NCI-H345 treated with DMSO at 0.1 percent for 48 hours (cell line): ENCODE measurements at regions not wholly inside any gene's neighbourhood (a gene's known extent, or its start where the extent isn't known, plus 50 kb on each side); places are given as distances from the start of the nearest gene placed in this dataset.
"Not testable (repeated sequence)": the region's sequence is repeated elsewhere in the genome, so short reads cannot be mapped to it uniquely, and the experiment has no call there.

Source experiments
- DNase-seq: peaks from one replicate; lab custom pipeline; 2025; ENCODE audit not compliant: unreplicated experiment; lab: John Stamatoyannopoulos, UW

- no peak for DNase-seq
Measured at GRCh38 chr4:101670897-101671296, 119.6 kb upstream of the BANK1 start.

DNA sequence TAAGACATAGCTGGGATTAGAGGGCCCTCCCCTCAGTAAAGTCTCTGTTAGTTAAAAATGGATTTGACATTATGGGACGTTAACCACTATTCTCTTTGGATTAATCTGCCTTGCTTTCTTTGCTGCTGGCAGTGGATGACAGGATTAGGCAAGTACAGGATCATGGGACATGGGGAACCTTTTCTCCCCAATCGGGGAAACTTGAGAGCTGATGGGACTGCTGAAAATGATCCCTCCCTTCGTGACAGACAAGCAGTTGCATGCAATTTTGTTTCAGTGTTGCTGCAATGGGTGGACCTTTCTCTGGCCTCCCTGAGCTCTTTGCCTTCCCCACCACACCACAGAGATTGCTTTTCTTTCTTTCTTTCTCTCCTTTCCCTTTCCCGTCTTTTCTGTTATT is 120.2 kb upstream of the BANK1 start:
- DNase-seq, result no peak

DNA sequence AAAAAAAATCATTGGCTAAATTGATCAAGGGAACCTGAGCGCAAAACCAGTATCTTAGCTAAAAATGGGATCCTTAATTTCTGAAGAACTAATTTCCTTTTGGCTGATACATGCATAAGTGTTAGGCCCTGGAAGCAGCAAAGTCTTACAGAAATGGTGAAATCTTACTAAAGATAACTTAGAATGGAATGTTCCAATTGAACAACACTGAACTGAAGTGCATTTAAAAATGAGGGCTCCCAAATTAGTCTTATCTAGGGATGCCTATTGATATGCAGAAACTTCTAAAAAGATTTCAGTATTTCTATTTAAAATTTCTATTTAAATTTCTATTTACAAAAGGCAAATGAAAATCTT is 120.7 kb upstream of the BANK1 start:
- DNase-seq, result no peak

GRCh38 chr4:101669138-101669831 is 121.2 kb upstream of the BANK1 start:
- no peak for DNase-seq

- no peak for DNase-seq
Measured at GRCh38 chr4:101667348-101667747, 123.2 kb upstream of the BANK1 start.

DNA sequence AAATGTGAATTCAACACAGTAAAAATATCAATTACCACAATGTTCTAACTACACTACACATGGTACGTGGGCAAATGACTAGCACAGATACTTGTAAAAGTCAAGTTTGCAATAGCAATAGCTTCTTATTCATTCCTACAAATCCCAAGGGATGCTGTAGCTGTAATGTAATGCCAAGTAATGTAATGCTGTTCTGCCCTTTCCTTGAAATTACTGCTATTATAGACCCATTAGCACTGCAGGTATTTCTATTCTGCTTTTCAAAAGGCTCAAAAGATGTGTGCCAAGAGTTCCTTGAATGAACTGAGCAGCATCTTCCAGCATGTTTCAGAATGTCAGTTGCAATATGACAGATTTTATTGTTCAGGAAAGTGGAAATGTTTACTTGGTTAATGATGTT is 129.9 kb upstream of the BANK1 start:
- DNase-seq, result no peak

DNA sequence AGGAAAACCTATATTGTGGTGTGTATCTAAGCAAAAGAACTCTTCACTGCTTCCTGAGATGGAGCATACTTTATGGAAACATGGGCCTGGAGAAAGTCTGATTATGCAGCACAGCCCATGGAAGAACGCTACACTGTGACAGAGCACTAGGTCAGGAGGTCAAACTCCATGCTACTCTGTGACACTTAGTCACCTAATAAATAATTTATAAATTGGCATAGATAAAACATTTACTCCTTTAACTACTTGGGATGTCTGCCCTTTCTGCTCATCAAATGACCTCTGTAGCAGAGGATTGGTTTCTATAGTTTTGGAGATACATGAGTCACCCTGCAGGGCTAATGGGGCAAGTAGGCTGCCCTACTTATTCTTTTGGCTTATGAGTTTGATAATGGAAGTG is 134.7 kb upstream of the BANK1 start:
- no peak for DNase-seq

GRCh38 chr4:101655005-101655404 is 135.5 kb upstream of the BANK1 start:
- no peak for DNase-seq

- DNase-seq, result no peak
Measured at GRCh38 chr4:101651778-101652177, 138.8 kb upstream of the BANK1 start.

DNA sequence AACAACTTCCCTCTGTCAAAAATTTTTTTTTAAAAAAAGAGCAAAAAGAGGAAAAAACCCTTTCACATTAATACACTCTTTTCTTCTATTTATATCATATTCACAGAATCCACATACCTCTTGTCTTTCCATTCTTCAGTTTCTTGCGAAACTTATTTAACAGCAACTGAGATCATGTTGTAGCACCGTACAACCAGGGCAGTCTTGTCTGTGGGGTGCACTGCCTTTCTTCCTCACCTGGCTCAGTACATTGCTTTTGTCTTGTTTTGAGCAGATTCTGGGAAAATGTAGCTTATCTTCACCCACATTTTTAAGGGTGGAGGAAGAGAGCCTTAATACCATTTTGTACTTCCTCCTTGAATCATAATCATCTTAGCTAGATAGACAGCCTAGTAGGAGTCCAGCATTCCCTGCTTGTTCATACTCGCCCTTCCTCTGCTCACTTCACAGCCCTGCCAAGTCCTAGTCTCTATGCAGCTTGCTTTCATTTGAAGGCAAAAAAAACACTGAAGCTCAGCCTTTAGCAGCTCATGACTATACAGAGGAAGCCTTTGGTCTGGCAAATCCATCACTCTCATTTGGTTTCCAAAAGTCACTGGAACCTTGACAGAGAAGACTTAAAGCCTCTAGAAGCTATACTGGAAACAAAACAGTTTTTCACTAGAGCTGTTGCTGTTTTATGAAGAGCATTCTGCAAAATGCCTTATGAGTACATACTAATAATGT is 140.6 kb upstream of the BANK1 start:
- no peak for DNase-seq

DNA sequence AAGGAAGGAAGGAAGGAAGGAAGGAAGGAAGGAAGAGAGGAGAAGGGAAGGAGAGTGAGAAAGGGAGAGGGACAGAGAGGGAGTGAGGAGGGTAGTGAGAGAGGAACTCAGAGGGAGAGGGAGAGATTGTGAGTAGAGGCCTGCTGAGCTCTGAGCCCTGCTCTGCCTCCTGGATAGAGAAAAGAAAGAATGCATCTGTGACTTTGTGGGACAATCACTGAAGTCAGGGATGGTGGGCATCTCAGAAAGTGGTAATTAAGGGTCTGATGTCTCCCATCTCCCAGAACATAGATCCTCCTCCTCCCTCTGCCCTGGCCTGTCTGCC is 142.9 kb upstream of the BANK1 start:
- no peak for DNase-seq

GRCh38 chr4:101644516-101644915 is 146.0 kb upstream of the BANK1 start:
- DNase-seq, result no peak

DNA sequence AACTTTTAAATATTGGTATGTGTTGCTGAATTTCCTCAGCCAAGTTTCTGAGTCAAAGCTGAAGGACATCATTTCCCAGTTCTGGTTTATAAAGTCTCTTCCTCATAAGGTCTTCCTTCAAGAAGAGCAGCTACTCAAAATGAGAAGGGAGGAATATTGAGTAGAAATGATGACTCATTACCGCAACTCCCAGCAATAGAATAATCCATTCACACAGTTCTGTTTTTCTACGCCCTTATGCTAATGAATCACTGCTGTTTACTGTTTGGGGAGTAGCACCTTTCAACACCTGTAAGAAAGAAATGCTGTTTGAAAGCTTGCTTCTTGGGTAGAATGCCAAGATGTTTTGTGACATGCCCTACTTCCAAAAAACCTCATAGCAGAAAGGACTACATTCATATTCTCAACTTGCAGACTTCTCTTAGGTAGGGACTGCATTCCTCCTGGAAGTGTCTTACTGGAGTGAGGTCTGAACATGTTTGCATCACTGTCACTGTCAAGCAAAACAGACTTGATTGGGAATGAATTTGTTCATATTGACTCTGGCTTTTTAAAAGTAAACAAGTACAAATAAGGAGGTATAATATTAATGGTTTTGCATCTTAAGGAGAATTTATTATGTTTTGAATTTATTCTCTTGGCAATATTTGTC is 147.2 kb upstream of the BANK1 start:
- no peak for DNase-seq

DNA sequence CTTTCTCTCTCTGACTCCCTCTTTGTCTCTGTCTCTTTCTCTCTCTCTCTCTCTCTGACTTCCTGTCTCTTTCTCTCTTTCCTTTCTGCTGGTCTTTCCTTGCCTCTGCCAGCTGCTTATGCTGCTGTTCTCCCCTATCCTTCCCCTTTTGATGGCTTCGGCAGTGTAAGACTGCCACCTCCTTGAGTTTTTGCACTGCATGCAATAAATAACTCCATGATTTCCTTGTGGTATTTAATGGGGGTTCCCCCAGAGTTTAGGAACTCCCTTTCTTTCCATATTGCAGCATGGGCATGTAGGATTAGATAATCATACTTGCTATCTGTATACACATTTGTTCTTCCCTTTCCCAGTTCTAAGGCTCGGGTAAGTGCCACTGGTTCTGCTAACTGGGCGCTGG is 157.8 kb upstream of the BANK1 start:
- DNase-seq, result not testable (repeated sequence)

- DNase-seq, result no peak
Measured at GRCh38 chr4:101630319-101630986, 160.1 kb upstream of the BANK1 start.

DNA sequence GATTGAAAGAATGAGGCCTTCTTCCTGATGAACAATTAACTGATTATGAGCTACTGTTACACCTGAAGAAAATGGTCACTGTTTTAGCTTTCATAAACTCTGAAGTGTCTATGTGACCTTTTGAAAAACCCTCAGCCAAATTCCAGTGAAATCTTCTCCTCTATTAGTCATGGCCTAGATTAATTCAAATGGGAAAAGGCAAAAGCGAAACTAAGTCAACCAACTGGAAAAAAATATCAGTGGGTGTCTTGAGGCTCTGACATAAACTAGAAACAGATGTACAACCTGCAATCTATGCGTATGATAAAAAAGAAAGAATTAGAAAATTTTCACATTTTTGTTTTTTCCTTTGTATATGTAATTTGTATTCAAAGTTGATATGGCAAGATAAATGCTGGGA is 169.4 kb upstream of the BANK1 start:
- DNase-seq, result no peak

GRCh38 chr4:101615652-101616051 is 174.9 kb upstream of the BANK1 start:
- no peak for DNase-seq

GRCh38 chr4:101606989-101607388 is 183.5 kb upstream of the BANK1 start:
- DNase-seq, result not testable (repeated sequence)

DNA sequence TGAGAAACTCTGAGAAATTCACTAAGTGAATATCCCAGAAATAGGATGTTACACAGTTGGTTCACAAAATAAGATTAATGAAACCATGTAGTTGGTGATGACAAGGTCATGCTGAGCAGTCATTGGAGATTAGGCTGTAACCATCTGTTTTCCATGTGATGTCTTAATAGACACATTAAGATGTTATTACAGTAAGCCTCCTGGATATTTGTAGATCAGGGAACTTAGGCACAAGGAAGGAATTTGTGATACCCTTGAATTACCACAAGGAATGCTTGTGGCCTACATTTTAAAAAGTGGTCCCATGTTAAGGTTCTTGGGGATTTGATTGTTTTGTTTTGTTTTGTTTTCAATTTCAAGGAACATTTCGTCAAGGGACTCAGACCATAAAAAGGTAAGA is 185.6 kb upstream of the BANK1 start:
- DNase-seq, result no peak

- DNase-seq, result no peak
Measured at GRCh38 chr4:101600287-101600686, 190.2 kb upstream of the BANK1 start.

DNA sequence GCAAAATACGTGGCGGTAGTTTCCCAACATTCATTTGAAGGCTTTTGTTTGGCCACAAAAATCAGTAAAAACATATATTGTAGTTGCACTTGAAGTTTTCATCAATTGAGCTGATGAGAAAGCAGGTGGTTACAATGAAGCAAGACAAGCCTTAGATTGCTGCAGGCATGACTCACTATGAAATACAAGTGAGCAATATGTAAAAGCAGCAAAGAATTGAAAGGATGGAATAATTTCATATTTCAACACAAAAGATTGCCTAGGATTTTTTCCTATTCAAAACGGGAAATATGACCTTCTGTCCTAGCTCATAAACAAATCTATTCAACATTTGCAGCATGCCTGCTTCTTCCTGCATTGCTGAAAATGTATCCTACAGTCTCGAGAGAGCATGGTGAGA is 190.9 kb upstream of the BANK1 start:
- DNase-seq, result no peak
